ENCODE measurements at regions not wholly inside any gene's neighbourhood (a gene's known extent, or its start where the extent isn't known, plus 50 kb on each side); places are given as distances from the start of the nearest gene placed in this dataset.
A peak's percentile ranks its signal among the peaks of the same experiment; 100 is the strongest.

GRCh38 chr7:46850563-46851330 lies 731.2 kb downstream of the TNS3 start:
- H3K27me3 Mint-ChIP-seq (ENCODE audit: low read depth, unreplicated experiment), result no peaks in the 10 kb centered on the region
- Histone ChIP-seq H2AFZ (ENCODE audit: low read depth, low read length) (peak overlapping the region; percentile 8), H3K27ac (ENCODE audit: low read depth, low read length) (no peak overlapping the region)

GRCh38 chr7:46848944-46849343 lies 733.0 kb downstream of the TNS3 start:
- FAIRE-seq, result peak; percentile 54

More at GRCh38 chr7:46850563-46851330, 731.2 kb downstream of the TNS3 start:
- FAIRE-seq (peak; percentile 41), DNase-seq (ENCODE audit: low read depth) (peak; percentile 42)
- Histone ChIP-seq H3K9me3 (ENCODE audit: insufficient read depth, low read depth, low read length) (no peaks in the 10 kb centered on the region), H3K4me2 (ENCODE audit: low read length) (no peak overlapping the region), H3K9ac (ENCODE audit: low read length) (no peak overlapping the region), H3K27me3 (ENCODE audit: insufficient read depth, low read length) (no peaks in the 10 kb centered on the region), H3K4me3 (ENCODE audit: insufficient read depth, low read depth, low read length) (no peak overlapping the region), H3K79me2 (ENCODE audit: insufficient read depth, low read length) (no peaks in the 10 kb centered on the region), H3K36me3 (ENCODE audit: insufficient read depth, low read length) (no peaks in the 10 kb centered on the region), H3K4me1 (ENCODE audit: insufficient read depth, low read length) (no peaks in the 10 kb centered on the region), H4K20me1 (ENCODE audit: insufficient read depth, low read length) (no peaks in the 10 kb centered on the region)
- Mint-ChIP-seq H3K4me1 (ENCODE audit: low read depth, unreplicated experiment) (peaks cover 17% of the 10 kb centered on the region), H3K36me3 (ENCODE audit: low read depth, unreplicated experiment) (no peaks in the 10 kb centered on the region), H3K27ac (ENCODE audit: unreplicated experiment) (no peak overlapping the region), H3K9me3 (ENCODE audit: unreplicated experiment) (peaks cover 2% of the 10 kb centered on the region), H3K4me3 (ENCODE audit: unreplicated experiment) (no peak overlapping the region)
- no peak for TF ChIP-seq CTCF (IDR thresholded peaks at IDR 0.05; ENCODE audit: insufficient read depth, low read depth, low read length)
- no peak for TF ChIP-seq EZH2 (IDR thresholded peaks at IDR 0.05; ENCODE audit: insufficient read depth, low read length)

More at GRCh38 chr7:46848944-46849343, 733.0 kb downstream of the TNS3 start:
- no peaks in the 10 kb centered on the region for H3K36me3 Mint-ChIP-seq (ENCODE audit: low read depth, unreplicated experiment)
- no peaks in the 10 kb centered on the region for H3K27me3 ChIP-seq (ENCODE audit: insufficient read depth, low read length)
- H3K4me1 Mint-ChIP-seq (ENCODE audit: low read depth, unreplicated experiment), result peaks cover 14% of the 10 kb centered on the region
- no peak overlapping the region for H3K4me3 Mint-ChIP-seq (ENCODE audit: unreplicated experiment)
- H3K4me3 ChIP-seq (ENCODE audit: insufficient read depth, low read depth, low read length), result no peak overlapping the region
- H3K36me3 ChIP-seq (ENCODE audit: insufficient read depth, low read length), result no peaks in the 10 kb centered on the region
- H3K9me3 ChIP-seq (ENCODE audit: insufficient read depth, low read depth, low read length), result no peaks in the 10 kb centered on the region
- no peak overlapping the region for H3K27ac Mint-ChIP-seq (ENCODE audit: unreplicated experiment)
- H3K4me2 ChIP-seq (ENCODE audit: low read length), result no peak overlapping the region
- TF ChIP-seq CTCF (IDR thresholded peaks at IDR 0.05; ENCODE audit: insufficient read depth, low read depth, low read length), result no peak
- no peak overlapping the region for H2AFZ ChIP-seq (ENCODE audit: low read depth, low read length)
- no peaks in the 10 kb centered on the region for H3K4me1 ChIP-seq (ENCODE audit: insufficient read depth, low read length)
- H3K27me3 Mint-ChIP-seq (ENCODE audit: low read depth, unreplicated experiment), result no peaks in the 10 kb centered on the region
- H3K9ac ChIP-seq (ENCODE audit: low read length), result no peak overlapping the region
- no peaks in the 10 kb centered on the region for H3K79me2 ChIP-seq (ENCODE audit: insufficient read depth, low read length)
- peak; percentile 20 for DNase-seq (ENCODE audit: low read depth)
- peaks cover 2% of the 10 kb centered on the region for H3K9me3 Mint-ChIP-seq (ENCODE audit: unreplicated experiment)
- H3K27ac ChIP-seq (ENCODE audit: low read depth, low read length), result no peak overlapping the region
- no peaks in the 10 kb centered on the region for H4K20me1 ChIP-seq (ENCODE audit: insufficient read depth, low read length)
